HUDEP-2 (cell line): ENCODE measurements at regions not wholly inside any gene's neighbourhood (a gene's known extent, or its start where the extent isn't known, plus 50 kb on each side); places are given as distances from the start of the nearest gene placed in this dataset.

Experiments
- DNase-seq, 76 experiments: peaks; one replicate each; lab custom pipeline; 2025; ENCODE audit not compliant: unreplicated experiment in 76 of 76; lab: John Stamatoyannopoulos, UW

DNA sequence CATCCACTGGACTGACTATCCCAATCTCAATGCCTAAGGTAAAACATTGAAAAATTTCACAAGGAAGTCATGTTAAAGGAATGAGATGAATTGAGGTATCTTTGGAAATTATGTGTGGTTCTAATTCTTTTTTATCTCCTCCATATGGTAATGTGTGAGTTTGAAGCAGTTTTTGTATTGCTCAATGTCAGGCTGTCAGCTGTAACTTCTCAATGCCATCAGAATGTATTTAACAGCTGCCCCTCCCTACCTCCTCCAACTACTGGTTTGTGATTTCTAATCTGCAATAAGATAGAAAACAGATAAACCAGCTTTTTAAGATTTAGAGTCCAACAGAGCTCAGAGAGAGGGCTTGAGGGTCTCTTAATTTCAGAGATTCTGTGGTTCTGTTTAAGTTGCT is 1005.8 kb upstream of the ADGRB3 start:
- no peak for DNase-seq

DNA sequence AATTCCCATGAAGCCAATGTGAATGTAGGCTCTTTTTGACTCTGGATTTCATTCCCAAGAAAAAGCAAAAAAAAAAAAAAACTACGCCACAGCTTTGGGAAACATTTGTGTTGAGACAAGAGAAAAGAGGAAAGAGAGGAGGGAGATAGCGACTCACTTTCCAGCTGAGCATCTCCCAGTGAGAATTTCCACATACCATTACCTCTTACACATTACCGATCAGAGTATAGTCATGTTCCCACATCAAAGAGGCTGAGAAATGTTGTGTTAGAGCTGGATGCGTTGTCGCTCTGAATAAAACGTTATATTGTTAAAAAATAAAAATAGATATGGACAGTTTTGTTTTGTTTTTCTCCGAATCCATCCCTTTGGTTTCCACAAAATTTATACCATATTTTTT is 1019.3 kb upstream of the ADGRB3 start:
- DNase-seq = no peak

GRCh38 chr6:67608099-67608749 is 1026.9 kb upstream of the ADGRB3 start:
- DNase-seq = no peak

DNA sequence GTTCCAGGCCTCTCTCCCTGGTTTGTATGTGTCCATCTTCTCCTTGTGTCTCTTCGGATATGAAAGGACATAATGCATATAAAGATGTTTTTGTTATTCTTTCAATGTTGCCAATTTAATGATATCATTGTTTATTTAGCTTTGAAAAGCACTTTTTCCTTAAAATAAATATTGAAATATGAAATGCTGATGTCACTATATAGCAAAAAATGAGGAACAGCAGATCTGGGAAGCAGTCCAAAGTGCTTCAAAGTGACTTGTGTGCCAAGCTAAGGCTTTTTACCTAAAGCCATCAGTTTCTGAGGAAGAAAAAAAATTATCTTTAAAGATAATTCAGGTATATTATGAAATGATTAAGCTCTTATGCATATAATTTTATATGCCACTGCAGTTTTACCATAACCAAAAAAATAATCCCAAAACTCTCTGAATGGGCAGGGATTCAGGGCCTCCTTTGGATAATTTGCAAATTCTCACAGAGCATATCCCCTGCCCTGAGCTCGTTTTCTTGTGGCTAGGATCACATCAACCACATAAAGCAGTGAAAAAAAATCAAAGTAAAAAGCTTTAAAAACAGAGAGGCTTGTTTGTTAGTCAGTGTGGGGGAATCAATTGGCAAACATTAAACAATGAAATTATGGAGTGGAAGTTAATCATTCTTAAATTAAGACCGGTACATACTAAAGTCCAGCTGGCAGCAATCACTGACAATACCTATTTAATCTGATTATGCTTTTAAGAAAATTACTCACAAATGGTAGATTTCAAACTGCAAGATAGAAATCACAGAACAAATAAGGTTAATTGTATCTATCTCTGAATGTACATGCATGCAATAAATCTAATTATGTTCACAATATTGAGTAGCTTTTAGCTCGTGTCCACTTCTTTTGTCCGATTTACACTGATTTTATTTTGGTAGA is 1027.9 kb upstream of the ADGRB3 start:
- no peak for DNase-seq

DNA sequence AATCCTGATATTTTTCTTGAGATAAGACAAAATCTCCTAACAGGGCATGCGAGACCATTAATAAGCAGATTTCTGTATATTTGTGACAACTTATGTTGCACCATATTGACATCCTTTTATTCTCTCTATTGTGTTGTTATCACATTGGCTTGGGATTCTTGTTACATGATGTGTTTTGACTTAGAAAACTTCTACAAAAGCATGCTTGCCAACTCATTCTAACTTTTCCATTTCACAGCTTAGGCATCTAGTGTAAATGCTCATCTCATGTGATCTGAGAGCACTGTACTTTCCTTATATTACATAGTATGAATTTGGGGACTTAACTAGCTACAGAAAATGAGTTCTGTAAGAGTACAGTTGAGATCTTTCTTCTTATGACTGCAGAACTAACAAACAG is 1040.7 kb upstream of the ADGRB3 start:
- DNase-seq = no peak

GRCh38 chr6:67593247-67593646 is 1041.8 kb upstream of the ADGRB3 start:
- DNase-seq = no peak

DNA sequence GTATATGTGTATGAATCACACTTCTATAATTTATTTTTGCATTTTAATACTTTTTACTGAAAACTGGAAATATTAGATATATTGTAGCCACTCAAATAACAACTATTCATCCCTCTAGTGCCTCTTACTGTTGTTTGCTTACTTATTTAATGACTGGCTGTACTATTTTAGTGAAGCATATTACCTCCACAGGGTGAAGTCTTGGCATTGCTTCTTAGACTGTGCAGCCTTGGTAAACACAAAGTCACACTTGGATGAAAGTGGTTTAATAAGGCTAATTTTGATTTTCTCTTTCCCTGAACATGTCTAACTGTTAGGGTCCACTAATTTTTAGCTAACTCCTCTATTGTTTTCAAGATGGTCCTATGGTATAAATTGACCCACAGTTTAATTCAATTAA is 1043.2 kb upstream of the ADGRB3 start:
- no peak for DNase-seq

DNA sequence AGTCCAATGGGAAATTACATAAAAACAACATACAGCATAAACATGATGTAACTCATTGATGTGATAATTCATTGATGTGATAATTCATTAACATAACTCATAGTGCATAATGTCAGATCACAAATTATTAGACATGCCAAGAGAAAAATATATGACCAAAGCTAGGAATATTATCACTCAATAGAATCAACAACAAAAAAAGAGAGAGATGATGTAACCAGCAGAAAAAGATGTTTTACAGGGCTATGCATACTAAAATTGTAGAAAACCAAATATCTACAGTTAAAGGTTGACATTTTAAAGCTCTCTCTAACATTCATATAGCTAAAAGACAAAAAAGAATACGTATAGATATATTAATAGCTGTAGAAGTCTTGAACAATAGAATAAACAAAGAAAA is 1067.2 kb upstream of the ADGRB3 start:
- DNase-seq = no peak

GRCh38 chr6:67563671-67564070 is 1071.4 kb upstream of the ADGRB3 start:
- no peak for DNase-seq

DNA sequence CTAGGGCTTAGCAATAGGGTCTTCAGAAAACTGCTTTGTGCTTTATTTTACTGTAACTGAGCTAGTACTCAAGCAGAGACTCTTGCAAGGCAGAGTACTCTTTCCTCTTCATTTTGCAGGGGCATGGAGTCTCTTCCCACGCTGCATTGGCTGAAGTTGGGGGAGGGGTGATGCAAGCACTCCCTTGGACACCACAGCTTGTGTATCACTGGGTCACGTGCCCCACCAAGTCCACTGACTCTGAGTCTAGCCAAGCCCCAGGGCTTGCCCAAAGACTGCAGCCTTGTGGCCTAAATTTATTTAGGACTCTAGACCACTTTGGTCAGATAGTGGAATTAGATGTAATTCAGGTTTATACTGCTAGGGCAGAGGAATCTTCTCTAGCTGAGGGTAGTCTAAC is 1075.0 kb upstream of the ADGRB3 start:
- DNase-seq = no peak

DNA sequence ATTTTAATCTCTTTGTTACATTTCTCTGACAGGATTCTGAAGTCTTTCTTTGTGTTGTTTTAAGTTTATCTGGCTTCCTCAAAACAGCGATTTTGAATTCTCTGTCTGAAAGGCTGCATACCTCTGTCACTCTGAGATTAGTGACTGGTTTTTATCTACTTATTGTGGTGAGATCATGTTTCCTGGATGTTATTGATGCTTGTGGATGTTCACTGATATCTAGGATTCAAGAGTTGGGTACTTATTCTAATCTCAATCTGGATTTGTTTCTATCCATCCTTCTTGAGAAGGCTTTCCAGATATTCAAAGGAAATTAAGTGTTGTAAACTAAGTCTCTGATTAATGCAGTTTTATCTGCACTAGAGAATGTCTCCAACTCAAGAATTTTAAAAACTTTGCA is 1076.1 kb upstream of the ADGRB3 start:
- DNase-seq = no peak

DNA sequence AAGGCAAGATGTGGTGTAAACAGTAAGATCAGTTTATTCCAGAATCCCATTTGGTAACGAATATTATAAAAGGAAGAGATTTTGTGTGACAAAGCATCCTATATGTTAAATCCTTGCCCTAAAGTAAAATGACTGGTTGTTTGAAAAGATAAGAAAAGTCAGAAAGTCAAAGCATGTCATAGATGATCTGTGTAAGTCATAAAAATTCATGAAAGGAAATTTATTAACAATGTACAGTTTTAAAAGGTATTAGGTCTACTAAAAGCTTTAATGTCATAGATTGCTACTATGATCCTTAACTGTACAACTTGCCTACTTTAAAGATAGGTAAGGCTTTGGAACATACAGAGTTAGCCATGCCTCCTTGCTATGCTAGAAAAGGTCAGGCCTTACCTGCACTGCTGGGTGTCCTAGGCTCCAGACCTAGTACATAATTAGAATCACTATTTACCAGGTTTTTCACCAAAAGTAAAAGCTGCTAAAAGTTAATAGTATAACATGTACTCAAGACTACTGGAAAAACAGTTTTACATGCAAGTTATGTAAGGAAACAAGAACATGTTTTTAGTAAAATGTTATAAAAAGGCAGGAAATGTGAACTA is 1090.1 kb upstream of the ADGRB3 start:
- DNase-seq = no peak

DNA sequence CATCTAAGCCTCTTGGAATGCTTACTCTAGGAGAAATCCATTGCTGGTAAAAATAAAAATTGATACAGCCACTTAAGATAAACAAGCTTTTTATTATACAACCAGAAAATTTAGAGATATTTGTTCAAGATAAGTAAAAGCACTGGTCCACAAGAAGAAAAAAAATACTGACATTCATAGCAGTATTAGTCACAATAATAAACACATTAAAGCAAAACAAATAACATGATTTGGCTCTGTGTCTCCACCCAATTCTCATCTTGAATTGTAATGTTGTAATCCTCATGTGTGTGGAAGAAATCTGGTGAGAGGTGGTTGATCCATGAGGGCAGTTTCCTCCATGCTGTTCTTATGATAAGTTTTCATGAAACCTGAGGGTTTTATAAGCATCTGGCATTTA is 1093.5 kb upstream of the ADGRB3 start:
- DNase-seq = no peak

DNA sequence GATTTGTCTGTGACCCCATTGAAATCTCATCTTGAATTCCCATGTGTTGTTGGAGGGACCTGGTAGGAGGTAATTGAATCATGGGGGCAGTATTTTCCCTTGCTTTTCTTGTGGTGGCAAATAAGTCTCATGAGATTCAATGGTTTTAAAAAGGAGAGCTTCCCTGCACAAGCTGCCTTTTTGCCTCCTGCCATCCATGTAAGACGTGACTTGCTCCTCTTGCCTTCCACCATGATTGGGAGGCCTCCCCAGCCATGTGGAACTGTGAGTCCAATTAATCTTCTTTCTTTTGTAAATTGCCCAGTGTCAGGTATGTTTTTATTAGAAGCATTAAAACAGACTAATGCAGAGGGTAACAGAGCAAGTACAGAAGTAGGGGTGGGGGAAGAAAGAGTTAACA is 1097.0 kb upstream of the ADGRB3 start:
- DNase-seq = no peak

DNA sequence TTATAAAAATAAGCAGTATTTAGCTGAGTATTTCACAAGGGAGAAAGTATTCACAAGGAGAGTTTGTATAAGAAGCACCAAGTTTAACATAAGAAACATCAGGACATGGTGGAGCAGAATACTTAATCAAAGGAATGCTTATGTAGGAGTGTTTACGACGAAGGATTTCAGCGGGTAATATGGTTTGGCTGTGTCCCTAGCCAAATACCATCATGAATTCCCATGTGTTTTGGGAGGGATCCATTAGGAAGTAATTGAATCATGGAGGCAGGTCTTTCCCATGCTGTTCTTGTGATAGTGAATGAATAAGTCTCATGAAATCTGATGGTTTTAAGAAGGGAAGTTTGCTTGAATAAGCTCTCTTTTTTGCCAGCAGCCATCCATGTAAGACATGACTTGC is 1099.1 kb upstream of the ADGRB3 start:
- no peak for DNase-seq

- DNase-seq = no peak
These were observed 1128.7 kb upstream of the ADGRB3 start for GRCh38 chr6:67506352-67506751.

- no peak for DNase-seq
These were observed 1133.3 kb upstream of the ADGRB3 start for GRCh38 chr6:67501755-67502154.

DNA sequence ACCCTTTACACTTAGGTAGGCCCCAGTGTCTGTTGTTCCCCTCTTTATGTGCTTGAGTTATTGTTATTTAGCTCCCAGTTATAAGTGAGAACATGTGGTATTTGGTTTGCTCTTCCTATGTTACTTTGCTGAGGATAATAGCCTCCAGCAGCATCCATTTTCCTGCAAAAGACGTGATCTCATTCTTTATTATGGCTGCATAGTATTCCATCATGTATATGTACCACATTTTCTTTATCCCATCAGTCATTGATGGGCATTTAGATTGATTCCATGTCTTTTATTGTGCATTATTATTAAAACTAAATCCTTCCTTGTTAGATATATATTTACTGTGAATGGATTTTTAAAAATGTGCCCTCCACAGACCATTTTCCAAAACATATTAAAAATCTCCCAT is 1137.3 kb upstream of the ADGRB3 start:
- DNase-seq = no peak

DNA sequence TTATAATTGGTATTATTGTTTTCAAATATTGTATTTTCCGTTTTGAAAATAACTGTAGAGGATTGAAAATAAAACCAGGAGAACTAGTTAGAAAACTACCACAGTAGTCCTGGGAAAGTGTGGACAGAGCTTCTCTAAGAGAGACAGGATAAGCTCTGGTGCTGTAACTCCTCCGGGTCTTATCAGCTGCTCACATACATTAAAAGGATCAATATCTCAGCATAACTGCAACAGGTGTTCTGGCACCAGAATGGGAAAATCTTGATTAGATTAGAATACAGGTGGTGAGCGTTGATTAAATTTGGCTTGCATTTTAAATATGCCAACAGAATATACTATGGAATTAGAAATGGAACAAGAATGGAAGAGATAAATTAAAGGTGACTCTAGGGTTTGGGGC is 1138.9 kb upstream of the ADGRB3 start:
- peak in 1 of 76 experiments; percentile 11 for DNase-seq

DNA sequence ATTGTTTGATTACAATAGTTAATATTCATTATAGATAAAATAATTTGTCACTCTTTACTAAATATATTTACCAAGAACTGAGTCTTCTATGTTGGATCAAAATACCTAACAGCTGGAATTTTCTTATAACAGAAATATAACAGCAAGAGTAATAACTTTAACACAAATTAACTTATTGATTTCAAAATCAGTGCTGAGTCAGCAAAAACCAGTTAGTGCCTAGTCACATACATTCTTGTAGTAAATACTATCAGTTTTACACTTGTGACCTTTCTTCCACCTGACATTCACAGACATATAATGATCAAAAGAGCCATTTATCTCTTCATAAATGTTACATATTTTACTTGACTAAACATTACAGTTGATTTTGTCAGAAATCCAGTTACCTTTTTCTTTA is 1141.4 kb upstream of the ADGRB3 start:
- DNase-seq = no peak

- DNase-seq = no peak
These were observed 1159.4 kb upstream of the ADGRB3 start for GRCh38 chr6:67475700-67476099.

GRCh38 chr6:67467341-67467740 is 1167.7 kb upstream of the ADGRB3 start:
- no peak for DNase-seq
